GM12878 (cell line): ENCODE measurements at regions not wholly inside any gene's neighbourhood (a gene's known extent, or its start where the extent isn't known, plus 50 kb on each side); places are given as distances from the start of the nearest gene placed in this dataset.

Source experiments
- ATAC-seq: fragments of 200-7000 bp; cut with Tn5 transposase; 3 replicates; pipeline ENCODE4 v1.9.1; 2020; ENCODE audit warnings: mild to moderate bottlenecking, moderate library complexity
- BruUV-seq: library from RNA; stranded (reverse); fragments of 400-500 nt; replicated peaks from 2 replicates; lab custom pipeline; 2021; lab: Mats Ljungman, UMichigan
- CTCF ChIA-PET: fragments of 300-600 bp; sonication (Branson Sonifier 250); formaldehyde crosslinking; extraction: SDS; loops from one replicate; lab custom pipeline; 2021; ENCODE audit warnings: inconsistent platforms; lab: Yijun Ruan, JAX
- POLR2A ChIA-PET: fragments of 350-600 bp; formaldehyde crosslinking; extraction: SDS; loops from one replicate; lab custom pipeline; 2021; ENCODE audit warnings: inconsistent platforms; lab: Charles Lee
- RAD21 ChIA-PET: fragments of 300-600 bp; sonication (Branson Sonifier 250); formaldehyde crosslinking; loops from one replicate; lab custom pipeline; 2023; ENCODE audit warnings: antibody characterized with exemption; ENCODE audit not compliant: unreplicated experiment; lab: Charles Lee
- SMC1A ChIA-PET: fragments of 300-600 bp; sonication (Branson Sonifier 250); formaldehyde crosslinking; loops from one replicate; lab custom pipeline; 2023; ENCODE audit not compliant: unreplicated experiment, uncharacterized antibody; lab: Charles Lee
- DNase-seq: peaks from one replicate; pipeline ENCODE4 v3.0.0-alpha.2; 2011; ENCODE audit warnings: low read depth, low spot score
- FAIRE-seq: peaks from 3 replicates; lab custom pipeline; 2011; peaks lifted over from hg19 to GRCh38; lab: Jason Lieb, UNC
- H2AFZ ChIP-seq: 2 replicates; pipeline ENCODE4 v1.6.0; 2011; ENCODE audit warnings: low read depth, low read length, control low read depth; ENCODE audit not compliant: control insufficient read depth
- H3K27ac ChIP-seq: 2 replicates; pipeline ENCODE4 v1.5.1; 2011; ENCODE audit warnings: control low read depth; ENCODE audit not compliant: control insufficient read depth, insufficient read depth
- H3K27me3 ChIP-seq, 2 experiments: replicated peaks in 1 of 2; 2 replicates each; pipeline versions ENCODE4 v1.6.0 to v1.6.1; 2011; ENCODE audit warnings: low read length in 1 of 2; ENCODE audit not compliant: control insufficient read depth in 2 of 2, insufficient read depth in 2 of 2
- H3K36me3 ChIP-seq, 2 experiments: 2 replicates each; pipeline ENCODE4 v1.5.1; 2011; ENCODE audit warnings: low read length in 1 of 2; ENCODE audit not compliant: control insufficient read depth in 2 of 2, insufficient read depth in 2 of 2
- H3K4me1 ChIP-seq: 2 replicates; pipeline ENCODE4 v1.6.1; 2011; ENCODE audit warnings: mild to moderate bottlenecking, low read length, moderate library complexity, mixed read lengths; ENCODE audit not compliant: control insufficient read depth, insufficient read depth
- H3K4me2 ChIP-seq: 2 replicates; pipeline ENCODE4 v1.6.0; 2011; ENCODE audit warnings: control low read depth; ENCODE audit not compliant: control insufficient read depth, insufficient read depth
- H3K4me3 ChIP-seq: fragments of 200-600 bp; sonication (generic); 2 replicates; pipeline ENCODE4 v1.5.1; 2016
- H3K79me2 ChIP-seq: 2 replicates; pipeline ENCODE4 v1.6.0; 2011; ENCODE audit warnings: low read length; ENCODE audit not compliant: control insufficient read depth, insufficient read depth
- H3K9ac ChIP-seq: 2 replicates; pipeline ENCODE4 v1.8.0; 2011; ENCODE audit warnings: low read length, control low read depth, mixed read lengths; ENCODE audit not compliant: control insufficient read depth, insufficient read depth
- H3K9me3 ChIP-seq: replicated peaks from 3 replicates; pipeline ENCODE4 v1.5.1; 2011; ENCODE audit warnings: mild to moderate bottlenecking, low read length; ENCODE audit not compliant: control insufficient read depth, insufficient read depth
- H4K20me1 ChIP-seq: 2 replicates; pipeline ENCODE4 v1.6.0; 2011; ENCODE audit not compliant: control insufficient read depth, insufficient read depth
- ATF2 ChIP-seq: IDR thresholded peaks from 2 replicates; pipeline ENCODE4 v1.6.1; 2012; ENCODE audit warnings: low read length, inconsistent platforms
- CREM ChIP-seq: IDR thresholded peaks from 2 replicates; pipeline ENCODE4 v1.6.1; 2014; ENCODE audit warnings: antibody characterized with exemption, low read depth
- ETV6 ChIP-seq, 2 experiments: fragments of 450-650 bp in 1 of 2; IDR thresholded peaks in 1 of 2; conservative IDR thresholded peaks in 1 of 2; 2 replicates each; pipeline ENCODE4 v1.6.1; 2014; ENCODE audit warnings: antibody characterized with exemption in 1 of 2, borderline replicate concordance in 1 of 2, low read depth in 1 of 2, mild to moderate bottlenecking in 1 of 2, moderate library complexity in 1 of 2
- IKZF2 ChIP-seq, 2 experiments: fragments of 450-650 bp; IDR thresholded peaks; 2 replicates each; pipeline ENCODE4 v1.6.1; 2017; ENCODE audit warnings: mild to moderate bottlenecking in 2 of 2, moderate library complexity in 2 of 2
- IRF3 ChIP-seq: fragments of 450-650 bp; IDR thresholded peaks from 2 replicates; pipeline ENCODE4 v1.6.1; 2014; ENCODE audit warnings: mild to moderate bottlenecking
- JUNB ChIP-seq: IDR thresholded peaks from 2 replicates; pipeline ENCODE4 v1.6.1; 2016; ENCODE audit warnings: antibody characterized with exemption, mild to moderate bottlenecking
- KAT2A ChIP-seq: conservative IDR thresholded peaks from 2 replicates; pipeline ENCODE4 v1.6.1; 2011; ENCODE audit warnings: low read depth, low read length; ENCODE audit not compliant: control insufficient read depth
- MYB ChIP-seq: fragments of 150-350 bp; IDR thresholded peaks from 2 replicates; pipeline ENCODE4 v1.6.1; 2014; ENCODE audit warnings: mild to moderate bottlenecking, low read depth, low read length, borderline replicate concordance
- NBN ChIP-seq: fragments of 450-650 bp; IDR thresholded peaks from 2 replicates; pipeline ENCODE4 v1.6.1; 2016
- POLR2A ChIP-seq: IDR thresholded peaks from 2 replicates; pipeline ENCODE4 v1.6.1; 2011; ENCODE audit warnings: low read depth, mild to moderate bottlenecking, low read length
- POU2F2 ChIP-seq: IDR thresholded peaks from 3 replicates; pipeline ENCODE4 v1.6.1; 2011; ENCODE audit warnings: low read depth, mild to moderate bottlenecking, low read length, borderline replicate concordance
- RFX5 ChIP-seq: IDR thresholded peaks from 2 replicates; pipeline ENCODE4 v1.6.1; 2011; ENCODE audit warnings: low read depth, low read length, improper control_type of control experiment
- SREBF2 ChIP-seq: IDR thresholded peaks from 2 replicates; pipeline ENCODE4 v1.6.1; 2012; ENCODE audit warnings: mild to moderate bottlenecking, low read length
- WRNIP1 ChIP-seq: IDR thresholded peaks from 2 replicates; pipeline ENCODE4 v1.6.1; 2011; ENCODE audit warnings: low read depth, low read length, improper control_type of control experiment, borderline replicate concordance
- ZBED1 ChIP-seq: IDR thresholded peaks from 2 replicates; pipeline ENCODE4 v1.6.1; 2016; ENCODE audit warnings: borderline replicate concordance
- ZNF622 ChIP-seq: fragments of 450-650 bp; IDR thresholded peaks from 2 replicates; pipeline ENCODE4 v1.6.1; 2017; ENCODE audit warnings: mild to moderate bottlenecking, inconsistent platforms
- WGBS: methylation state at CpG from one replicate; pipeline ENCODE4 v1.1.6; 2016; ENCODE audit warnings: low lambda C conversion rate; ENCODE audit not compliant: insufficient replicate concordance, insufficient coverage; ENCODE audit errors: missing lambda C conversion rate; 5-methylcytosine and 5-hydroxymethylcytosine counted together
- in situ Hi-C: fragments of 300-500 bp; cut with MboI; formaldehyde crosslinking; loops from 9 replicates; pipeline ENCODE4 v1.14.3; 2018; ENCODE audit warnings: mixed read lengths
- intact Hi-C: fragments of 100-400 bp; cut with micrococcal nuclease; formaldehyde crosslinking; loops from one replicate; pipeline ENCODE4 v1.14.2; 2022; ENCODE audit not compliant: unreplicated experiment
- TF ChIP-seq, protein P1 (sequence below): fragments of 450-650 bp; IDR thresholded peaks from 2 replicates; pipeline ENCODE4 v1.6.1; 2016; ENCODE audit warnings: mild to moderate bottlenecking
- TF ChIP-seq, protein P2 (sequence below): fragments of 450-650 bp; formaldehyde crosslinking; IDR thresholded peaks from 2 replicates; pipeline ENCODE4 v1.4.0; 2020; ENCODE audit warnings: mild to moderate bottlenecking, moderate library complexity

- no peak for TF ChIP-seq IRF3
- TF ChIP-seq CREM = no peak
- no peak for TF ChIP-seq JUNB
- no peak for TF ChIP-seq RFX5
- no peak for TF ChIP-seq POLR2A
- no peak for TF ChIP-seq ETV6 (conservative IDR thresholded peaks at IDR 0.05 in 1 of 2, IDR thresholded peaks at IDR 0.05 in 1 of 2; ENCODE audit: borderline replicate concordance in 1 of 2, low read depth in 1 of 2)
- no peak for TF ChIP-seq NBN
- TF ChIP-seq POU2F2 = no peak
- no peak for TF ChIP-seq ZNF622
- no peak for TF ChIP-seq SREBF2
- TF ChIP-seq, all 136 proteins: peak for 0
Measured at GRCh38 chr4:36532670-36533379, 251.4 kb downstream of the DTHD1 start (continued).

DNA sequence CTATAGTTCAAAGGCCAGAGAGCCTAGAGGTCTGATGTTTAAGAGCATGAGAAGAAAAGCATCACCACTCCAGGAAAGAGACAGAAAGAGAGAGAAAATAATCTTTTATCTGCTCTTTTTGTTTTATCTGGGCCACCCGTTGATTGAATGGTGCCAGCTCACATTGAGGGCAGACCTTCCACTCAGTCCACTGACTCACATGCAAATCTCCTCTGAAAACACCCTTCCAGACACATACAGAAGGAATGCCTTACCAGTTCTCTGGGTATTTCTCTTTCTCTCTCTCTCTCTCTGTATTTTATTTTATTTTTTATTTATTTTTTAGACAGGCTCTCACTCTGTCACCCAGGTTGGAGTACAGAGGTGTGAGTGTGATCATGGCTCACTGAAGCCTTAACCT is 252.5 kb downstream of the DTHD1 start:
- Histone ChIP-seq H3K27ac (no peak overlapping the region), H3K9ac (no peak overlapping the region), H3K36me3 (no peaks in the 10 kb centered on the region), H3K4me1 (no peaks in the 10 kb centered on the region), H3K4me2 (no peak overlapping the region), H3K9me3 (no peaks in the 10 kb centered on the region; the same call in 2 of the 3 replicates), H3K4me3 (no peak overlapping the region), H3K79me2 (no peaks in the 10 kb centered on the region), H4K20me1 (no peaks in the 10 kb centered on the region), H3K27me3 (no peaks in the 10 kb centered on the region), H2AFZ (no peak overlapping the region)
- ChIA-PET POLR2A (no interaction called here), SMC1A (interaction anchor here (1.6 kb wide), 1 partner anchor 13 kb away, joined by 7 read pairs; no protein-coding TSS in a partner anchor), RAD21 (no interaction called here), CTCF (no interaction called here)
- intact Hi-C loops (no loop called here), in situ Hi-C loops (no loop called here)
- no peak for DNase-seq
- ATAC-seq = no peak
- no peak for FAIRE-seq
- 0% methylated on average over 1 of the region's 1 CpG for WGBS
- no TSS peak for BruUV-seq
- TF ChIP-seq ATF2 (no peak), WRNIP1 (no peak), ZBED1 (no peak), MYB (no peak), KAT2A (no peak), IKZF2 (IDR thresholded peaks at IDR 0.05) (no peak)
- TF ChIP-seq, protein P1, sequence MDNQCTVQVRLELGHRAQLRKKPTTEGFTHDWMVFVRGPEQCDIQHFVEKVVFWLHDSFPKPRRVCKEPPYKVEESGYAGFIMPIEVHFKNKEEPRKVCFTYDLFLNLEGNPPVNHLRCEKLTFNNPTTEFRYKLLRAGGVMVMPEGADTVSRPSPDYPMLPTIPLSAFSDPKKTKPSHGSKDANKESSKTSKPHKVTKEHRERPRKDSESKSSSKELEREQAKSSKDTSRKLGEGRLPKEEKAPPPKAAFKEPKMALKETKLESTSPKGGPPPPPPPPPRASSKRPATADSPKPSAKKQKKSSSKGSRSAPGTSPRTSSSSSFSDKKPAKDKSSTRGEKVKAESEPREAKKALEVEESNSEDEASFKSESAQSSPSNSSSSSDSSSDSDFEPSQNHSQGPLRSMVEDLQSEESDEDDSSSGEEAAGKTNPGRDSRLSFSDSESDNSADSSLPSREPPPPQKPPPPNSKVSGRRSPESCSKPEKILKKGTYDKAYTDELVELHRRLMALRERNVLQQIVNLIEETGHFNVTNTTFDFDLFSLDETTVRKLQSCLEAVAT = no peak
- TF ChIP-seq, protein P2, sequence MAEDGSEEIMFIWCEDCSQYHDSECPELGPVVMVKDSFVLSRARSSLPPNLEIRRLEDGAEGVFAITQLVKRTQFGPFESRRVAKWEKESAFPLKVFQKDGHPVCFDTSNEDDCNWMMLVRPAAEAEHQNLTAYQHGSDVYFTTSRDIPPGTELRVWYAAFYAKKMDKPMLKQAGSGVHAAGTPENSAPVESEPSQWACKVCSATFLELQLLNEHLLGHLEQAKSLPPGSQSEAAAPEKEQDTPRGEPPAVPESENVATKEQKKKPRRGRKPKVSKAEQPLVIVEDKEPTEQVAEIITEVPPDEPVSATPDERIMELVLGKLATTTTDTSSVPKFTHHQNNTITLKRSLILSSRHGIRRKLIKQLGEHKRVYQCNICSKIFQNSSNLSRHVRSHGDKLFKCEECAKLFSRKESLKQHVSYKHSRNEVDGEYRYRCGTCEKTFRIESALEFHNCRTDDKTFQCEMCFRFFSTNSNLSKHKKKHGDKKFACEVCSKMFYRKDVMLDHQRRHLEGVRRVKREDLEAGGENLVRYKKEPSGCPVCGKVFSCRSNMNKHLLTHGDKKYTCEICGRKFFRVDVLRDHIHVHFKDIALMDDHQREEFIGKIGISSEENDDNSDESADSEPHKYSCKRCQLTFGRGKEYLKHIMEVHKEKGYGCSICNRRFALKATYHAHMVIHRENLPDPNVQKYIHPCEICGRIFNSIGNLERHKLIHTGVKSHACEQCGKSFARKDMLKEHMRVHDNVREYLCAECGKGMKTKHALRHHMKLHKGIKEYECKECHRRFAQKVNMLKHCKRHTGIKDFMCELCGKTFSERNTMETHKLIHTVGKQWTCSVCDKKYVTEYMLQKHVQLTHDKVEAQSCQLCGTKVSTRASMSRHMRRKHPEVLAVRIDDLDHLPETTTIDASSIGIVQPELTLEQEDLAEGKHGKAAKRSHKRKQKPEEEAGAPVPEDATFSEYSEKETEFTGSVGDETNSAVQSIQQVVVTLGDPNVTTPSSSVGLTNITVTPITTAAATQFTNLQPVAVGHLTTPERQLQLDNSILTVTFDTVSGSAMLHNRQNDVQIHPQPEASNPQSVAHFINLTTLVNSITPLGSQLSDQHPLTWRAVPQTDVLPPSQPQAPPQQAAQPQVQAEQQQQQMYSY = no peak
